Astrocyte of the cerebellum (primary cell): ENCODE measurements at regions not wholly inside any gene's neighbourhood (a gene's known extent, or its start where the extent isn't known, plus 50 kb on each side); places are given as distances from the start of the nearest gene placed in this dataset.
A peak's percentile ranks its signal among the peaks of the same experiment; 100 is the strongest.

Experiments
- DNase-seq: peaks from one replicate; pipeline ENCODE4 v3.0.0-alpha.2; 2011; ENCODE audit warnings: low read depth
- H3K4me3 ChIP-seq: 2 replicates; pipeline ENCODE4 v1.5.1; 2011; ENCODE audit warnings: mild to moderate bottlenecking, low read depth, low read length, moderate library complexity
- in situ Hi-C: cut with HindIII; loops from 2 replicates; pipeline ENCODE4 v1.10.0; 2017; ENCODE audit warnings: low sequenced_read_pairs
- TF ChIP-seq, protein P1 (sequence below): IDR thresholded peaks from 2 replicates; pipeline ENCODE4 v1.5.1; 2012; ENCODE audit warnings: low read length, low read depth, moderate library complexity, mild to moderate bottlenecking; ENCODE audit errors: missing control alignments

DNA sequence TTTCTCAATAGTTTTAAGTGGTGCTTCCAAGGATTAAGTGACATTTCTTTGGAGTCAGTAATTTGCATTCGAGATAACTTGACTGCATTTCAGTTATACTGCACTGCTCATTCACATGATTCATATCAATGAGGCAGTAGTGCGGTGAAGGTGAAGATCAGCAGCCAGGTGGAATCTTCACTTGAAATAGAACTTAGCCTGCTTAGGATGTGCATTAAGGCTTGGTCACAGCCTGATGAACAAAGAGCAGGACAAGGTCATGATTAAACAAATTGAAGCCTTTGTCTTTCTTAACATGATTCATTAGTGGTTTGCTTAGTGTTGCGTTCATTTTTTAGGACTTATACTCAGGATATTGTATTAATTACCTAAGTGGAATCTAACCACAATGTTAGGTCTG is 212.1 kb upstream of the GALNTL6 start:
- no peak for DNase-seq
- H3K4me3 ChIP-seq: no peak overlapping the region
- TF ChIP-seq, protein P1, sequence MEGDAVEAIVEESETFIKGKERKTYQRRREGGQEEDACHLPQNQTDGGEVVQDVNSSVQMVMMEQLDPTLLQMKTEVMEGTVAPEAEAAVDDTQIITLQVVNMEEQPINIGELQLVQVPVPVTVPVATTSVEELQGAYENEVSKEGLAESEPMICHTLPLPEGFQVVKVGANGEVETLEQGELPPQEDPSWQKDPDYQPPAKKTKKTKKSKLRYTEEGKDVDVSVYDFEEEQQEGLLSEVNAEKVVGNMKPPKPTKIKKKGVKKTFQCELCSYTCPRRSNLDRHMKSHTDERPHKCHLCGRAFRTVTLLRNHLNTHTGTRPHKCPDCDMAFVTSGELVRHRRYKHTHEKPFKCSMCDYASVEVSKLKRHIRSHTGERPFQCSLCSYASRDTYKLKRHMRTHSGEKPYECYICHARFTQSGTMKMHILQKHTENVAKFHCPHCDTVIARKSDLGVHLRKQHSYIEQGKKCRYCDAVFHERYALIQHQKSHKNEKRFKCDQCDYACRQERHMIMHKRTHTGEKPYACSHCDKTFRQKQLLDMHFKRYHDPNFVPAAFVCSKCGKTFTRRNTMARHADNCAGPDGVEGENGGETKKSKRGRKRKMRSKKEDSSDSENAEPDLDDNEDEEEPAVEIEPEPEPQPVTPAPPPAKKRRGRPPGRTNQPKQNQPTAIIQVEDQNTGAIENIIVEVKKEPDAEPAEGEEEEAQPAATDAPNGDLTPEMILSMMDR: no peak
- in situ Hi-C loops: no loop called here

DNA sequence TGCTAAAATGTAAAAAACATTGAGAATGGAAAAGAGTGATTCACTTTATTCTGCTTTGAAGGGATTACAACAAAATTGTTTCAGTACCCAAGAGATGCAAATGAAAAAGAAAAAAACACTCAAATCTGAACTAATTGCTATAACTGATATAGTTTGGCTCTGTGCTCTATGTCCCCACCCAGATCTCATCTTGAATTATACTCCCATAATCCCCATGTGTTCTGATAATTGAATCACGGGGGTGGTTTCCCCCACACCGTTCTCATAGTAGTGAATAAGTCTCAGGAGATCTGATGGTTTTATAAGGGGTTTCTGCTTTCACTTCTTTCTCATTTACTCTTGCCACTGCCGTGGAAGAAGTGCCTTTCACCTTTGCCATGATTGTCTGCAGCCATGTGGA is 213.6 kb upstream of the GALNTL6 start:
- TF ChIP-seq, protein P1: no peak
- in situ Hi-C loops: no loop called here
- no peak for DNase-seq
- no peak overlapping the region for H3K4me3 ChIP-seq

DNA sequence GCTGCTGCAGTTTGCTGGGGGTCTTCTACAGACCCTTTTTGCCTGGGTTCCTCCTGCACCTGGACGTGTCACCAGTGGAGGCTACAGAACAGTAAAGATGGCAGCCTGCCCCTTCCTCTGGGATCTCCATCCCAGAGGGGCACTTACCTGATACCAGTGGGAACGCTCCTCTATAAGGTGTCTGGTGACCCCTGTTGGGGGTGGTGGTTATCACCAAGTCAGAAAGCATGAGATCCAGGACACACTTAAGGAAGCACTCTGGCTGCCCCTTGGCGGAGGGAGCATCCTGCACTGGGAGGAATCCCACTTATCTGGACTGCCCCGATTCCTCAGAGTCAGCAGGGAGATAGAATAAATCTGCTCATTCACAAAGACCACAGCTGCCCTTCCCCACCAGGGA is 218.9 kb upstream of the GALNTL6 start:
- in situ Hi-C loops: no loop called here
- TF ChIP-seq, protein P1: no peak
- no peak for DNase-seq
- H3K4me3 ChIP-seq: no peak overlapping the region

DNA sequence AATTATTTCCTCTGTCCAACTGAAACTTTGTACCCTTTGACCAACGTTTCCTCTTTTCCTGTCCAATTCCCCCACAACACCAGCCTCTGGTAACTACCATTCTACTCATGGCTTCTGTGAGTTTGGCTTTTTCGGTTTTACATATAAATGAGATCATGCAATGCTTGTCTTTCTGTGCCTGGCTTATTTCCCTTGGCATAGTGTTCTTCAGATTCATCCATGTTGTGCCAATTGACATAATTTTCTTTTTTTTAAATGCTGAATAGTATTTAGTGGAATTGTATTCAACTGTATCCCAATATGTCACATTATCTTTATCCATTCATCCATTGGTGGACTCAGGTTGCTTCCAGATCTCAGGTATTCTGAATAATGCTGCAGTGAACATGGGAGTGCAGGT is 222.5 kb upstream of the GALNTL6 start:
- DNase-seq: no peak
- TF ChIP-seq, protein P1: no peak
- in situ Hi-C loops: no loop called here
- no peak overlapping the region for H3K4me3 ChIP-seq

DNA sequence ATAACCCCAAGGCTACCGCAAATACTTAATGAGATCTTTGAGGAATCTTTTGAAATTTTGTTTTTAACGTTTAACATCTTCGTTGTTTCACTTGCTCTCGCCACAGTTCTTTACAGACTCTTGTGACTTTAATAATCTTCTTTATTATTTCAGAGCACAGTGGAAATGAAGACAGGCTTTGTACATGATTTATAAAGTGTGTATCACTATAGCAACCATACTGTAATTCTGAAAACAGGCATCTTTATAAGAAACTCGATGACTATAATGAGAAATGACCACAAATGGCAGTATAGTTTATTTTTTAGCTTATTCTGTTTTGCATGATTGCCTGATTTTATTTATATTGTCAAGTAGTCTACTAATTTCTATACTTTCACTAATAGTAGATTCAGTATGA is 224.4 kb upstream of the GALNTL6 start:
- no peak for DNase-seq
- in situ Hi-C loops: no loop called here
- H3K4me3 ChIP-seq: no peak overlapping the region
- TF ChIP-seq, protein P1: no peak

GRCh38 chr4:171588051-171588545 is 225.1 kb upstream of the GALNTL6 start:
- TF ChIP-seq, protein P1: no peak
- in situ Hi-C loops: no loop called here
- H3K4me3 ChIP-seq: no peak overlapping the region
- DNase-seq: peak; percentile 29

GRCh38 chr4:171583790-171584189 is 229.4 kb upstream of the GALNTL6 start:
- in situ Hi-C loops: no loop called here
- no peak for DNase-seq
- TF ChIP-seq, protein P1: no peak
- H3K4me3 ChIP-seq: no peak overlapping the region
